ENCODE measurements at regions not wholly inside any gene's neighbourhood (a gene's known extent, or its start where the extent isn't known, plus 50 kb on each side); places are given as distances from the start of the nearest gene placed in this dataset.

- 56% methylated on average over 6 of the region's 6 CpGs for WGBS
- Histone ChIP-seq H3K9me3 (ENCODE audit: control insufficient read depth in 2 of 2, insufficient read depth in 1 of 2, low read length in 1 of 2) (no peaks in the 10 kb centered on the region), H3K27me3 (ENCODE audit: control insufficient read depth in 2 of 2, insufficient read depth in 1 of 2, low read length in 1 of 2) (no peaks in the 10 kb centered on the region), H3K36me3 (ENCODE audit: control insufficient read depth in 2 of 2, insufficient read depth in 2 of 2, low read length in 1 of 2) (no peaks in the 10 kb centered on the region), H3K4me1 (ENCODE audit: control insufficient read depth in 2 of 2, insufficient read depth in 2 of 2, low read length in 2 of 2) (no peaks in the 10 kb centered on the region), H3K27ac (ENCODE audit: low read depth in 1 of 2, low read length in 1 of 2) (no peak overlapping the region), H3K4me3 (ENCODE audit: low read length in 2 of 2) (no peak overlapping the region)
- DNase-seq (ENCODE audit: low read depth in 6 of 9, low spot score in 9 of 9) = no peak
Observed at GRCh38 chr16:51024703-51025102, 126.4 kb downstream of the SALL1 start.

GRCh38 chr16:51022955-51023354 lies 128.1 kb downstream of the SALL1 start:
- H3K27me3 ChIP-seq (ENCODE audit: control insufficient read depth in 2 of 2, insufficient read depth in 1 of 2, low read length in 1 of 2) = no peaks in the 10 kb centered on the region
- WGBS = 91% methylated on average over 5 of the region's 5 CpGs

GRCh38 chr16:51019617-51020016 lies 131.5 kb downstream of the SALL1 start:
- Histone ChIP-seq H3K27me3 (ENCODE audit: control insufficient read depth in 2 of 2, insufficient read depth in 1 of 2, low read length in 1 of 2) (no peaks in the 10 kb centered on the region), H3K27ac (ENCODE audit: low read depth in 1 of 2, low read length in 1 of 2) (no peak overlapping the region), H3K36me3 (ENCODE audit: control insufficient read depth in 2 of 2, insufficient read depth in 2 of 2, low read length in 1 of 2) (no peaks in the 10 kb centered on the region), H3K4me1 (ENCODE audit: control insufficient read depth in 2 of 2, insufficient read depth in 2 of 2, low read length in 2 of 2) (no peaks in the 10 kb centered on the region), H3K4me3 (ENCODE audit: low read length in 2 of 2) (no peak overlapping the region), H3K9me3 (ENCODE audit: control insufficient read depth in 2 of 2, insufficient read depth in 1 of 2, low read length in 1 of 2) (no peaks in the 10 kb centered on the region)
- 95% methylated on average over 4 of the region's 4 CpGs for WGBS
- DNase-seq (ENCODE audit: low read depth in 6 of 9, low spot score in 9 of 9) = no peak

More at GRCh38 chr16:51022955-51023354, 128.1 kb downstream of the SALL1 start:
- Histone ChIP-seq H3K4me1 (ENCODE audit: control insufficient read depth in 2 of 2, insufficient read depth in 2 of 2, low read length in 2 of 2) (no peaks in the 10 kb centered on the region), H3K9me3 (ENCODE audit: control insufficient read depth in 2 of 2, insufficient read depth in 1 of 2, low read length in 1 of 2) (no peaks in the 10 kb centered on the region), H3K36me3 (ENCODE audit: control insufficient read depth in 2 of 2, insufficient read depth in 2 of 2, low read length in 1 of 2) (no peaks in the 10 kb centered on the region), H3K4me3 (ENCODE audit: low read length in 2 of 2) (no peak overlapping the region), H3K27ac (ENCODE audit: low read depth in 1 of 2, low read length in 1 of 2) (no peak overlapping the region)
- no peak for DNase-seq (ENCODE audit: low read depth in 6 of 9, low spot score in 9 of 9)

- Histone ChIP-seq H3K27me3 (ENCODE audit: control insufficient read depth in 2 of 2, insufficient read depth in 1 of 2, low read length in 1 of 2) (no peaks in the 10 kb centered on the region), H3K27ac (ENCODE audit: low read depth in 1 of 2, low read length in 1 of 2) (no peak overlapping the region), H3K4me3 (ENCODE audit: low read length in 2 of 2) (no peak overlapping the region), H3K4me1 (ENCODE audit: control insufficient read depth in 2 of 2, insufficient read depth in 2 of 2, low read length in 2 of 2) (no peaks in the 10 kb centered on the region), H3K36me3 (ENCODE audit: control insufficient read depth in 2 of 2, insufficient read depth in 2 of 2, low read length in 1 of 2) (no peaks in the 10 kb centered on the region), H3K9me3 (ENCODE audit: control insufficient read depth in 2 of 2, insufficient read depth in 1 of 2, low read length in 1 of 2) (no peaks in the 10 kb centered on the region)
- 91% methylated on average over 1 of the region's 1 CpG for WGBS
- no peak for DNase-seq (ENCODE audit: low read depth in 6 of 9, low spot score in 9 of 9)
Observed at GRCh38 chr16:51017969-51018368, 133.1 kb downstream of the SALL1 start.

- no peaks in the 10 kb centered on the region for H3K36me3 ChIP-seq (ENCODE audit: control insufficient read depth in 2 of 2, insufficient read depth in 2 of 2, low read length in 1 of 2)
- WGBS = 82% methylated on average over 4 of the region's 4 CpGs
- no peaks in the 10 kb centered on the region for H3K27me3 ChIP-seq (ENCODE audit: control insufficient read depth in 2 of 2, insufficient read depth in 1 of 2, low read length in 1 of 2)
- no peaks in the 10 kb centered on the region for H3K9me3 ChIP-seq (ENCODE audit: control insufficient read depth in 2 of 2, insufficient read depth in 1 of 2, low read length in 1 of 2)
- H3K27ac ChIP-seq (ENCODE audit: low read depth in 1 of 2, low read length in 1 of 2) = no peak overlapping the region
- no peak overlapping the region for H3K4me3 ChIP-seq (ENCODE audit: low read length in 2 of 2)
- DNase-seq (ENCODE audit: low read depth in 6 of 9, low spot score in 9 of 9) = no peak
- H3K4me1 ChIP-seq (ENCODE audit: control insufficient read depth in 2 of 2, insufficient read depth in 2 of 2, low read length in 2 of 2) = no peaks in the 10 kb centered on the region
Observed at GRCh38 chr16:51012396-51012795, 138.7 kb downstream of the SALL1 start.

GRCh38 chr16:51010817-51011216 lies 140.3 kb downstream of the SALL1 start:
- WGBS = 96% methylated on average over 4 of the region's 4 CpGs
- Histone ChIP-seq H3K27ac (ENCODE audit: low read depth in 1 of 2, low read length in 1 of 2) (no peak overlapping the region), H3K36me3 (ENCODE audit: control insufficient read depth in 2 of 2, insufficient read depth in 2 of 2, low read length in 1 of 2) (no peaks in the 10 kb centered on the region), H3K27me3 (ENCODE audit: control insufficient read depth in 2 of 2, insufficient read depth in 1 of 2, low read length in 1 of 2) (no peaks in the 10 kb centered on the region), H3K4me1 (ENCODE audit: control insufficient read depth in 2 of 2, insufficient read depth in 2 of 2, low read length in 2 of 2) (no peaks in the 10 kb centered on the region), H3K4me3 (ENCODE audit: low read length in 2 of 2) (no peak overlapping the region), H3K9me3 (ENCODE audit: control insufficient read depth in 2 of 2, insufficient read depth in 1 of 2, low read length in 1 of 2) (no peaks in the 10 kb centered on the region)
- no peak for DNase-seq (ENCODE audit: low read depth in 6 of 9, low spot score in 9 of 9)

- H3K4me3 ChIP-seq (ENCODE audit: low read length in 2 of 2) = no peak overlapping the region
- no peaks in the 10 kb centered on the region for H3K9me3 ChIP-seq (ENCODE audit: control insufficient read depth in 2 of 2, insufficient read depth in 1 of 2, low read length in 1 of 2)
- no peaks in the 10 kb centered on the region for H3K27me3 ChIP-seq (ENCODE audit: control insufficient read depth in 2 of 2, insufficient read depth in 1 of 2, low read length in 1 of 2)
- no peak for DNase-seq (ENCODE audit: low read depth in 6 of 9, low spot score in 9 of 9)
- H3K4me1 ChIP-seq (ENCODE audit: control insufficient read depth in 2 of 2, insufficient read depth in 2 of 2, low read length in 2 of 2) = no peaks in the 10 kb centered on the region
- H3K36me3 ChIP-seq (ENCODE audit: control insufficient read depth in 2 of 2, insufficient read depth in 2 of 2, low read length in 1 of 2) = no peaks in the 10 kb centered on the region
- H3K27ac ChIP-seq (ENCODE audit: low read depth in 1 of 2, low read length in 1 of 2) = no peak overlapping the region
Observed at GRCh38 chr16:51009813-51010212, 141.3 kb downstream of the SALL1 start.

- WGBS = 96% methylated on average over 3 of the region's 3 CpGs
- DNase-seq (ENCODE audit: low read depth in 6 of 9, low spot score in 9 of 9) = no peak
- no peaks in the 10 kb centered on the region for H3K27me3 ChIP-seq (ENCODE audit: control insufficient read depth in 2 of 2, insufficient read depth in 1 of 2, low read length in 1 of 2)
- H3K36me3 ChIP-seq (ENCODE audit: control insufficient read depth in 2 of 2, insufficient read depth in 2 of 2, low read length in 1 of 2) = no peaks in the 10 kb centered on the region
- H3K9me3 ChIP-seq (ENCODE audit: control insufficient read depth in 2 of 2, insufficient read depth in 1 of 2, low read length in 1 of 2) = no peaks in the 10 kb centered on the region
- H3K4me3 ChIP-seq (ENCODE audit: low read length in 2 of 2) = no peak overlapping the region
- H3K27ac ChIP-seq (ENCODE audit: low read depth in 1 of 2, low read length in 1 of 2) = no peak overlapping the region
- H3K4me1 ChIP-seq (ENCODE audit: control insufficient read depth in 2 of 2, insufficient read depth in 2 of 2, low read length in 2 of 2) = no peaks in the 10 kb centered on the region
Observed at GRCh38 chr16:51009359-51009758, 141.7 kb downstream of the SALL1 start.

GRCh38 chr16:51008607-51009006 lies 142.5 kb downstream of the SALL1 start:
- DNase-seq (ENCODE audit: low read depth in 6 of 9, low spot score in 9 of 9) = no peak
- WGBS = 84% methylated on average over 6 of the region's 6 CpGs
- H3K4me3 ChIP-seq (ENCODE audit: low read length in 2 of 2) = no peak overlapping the region
- H3K9me3 ChIP-seq (ENCODE audit: control insufficient read depth in 2 of 2, insufficient read depth in 1 of 2, low read length in 1 of 2) = no peaks in the 10 kb centered on the region
- H3K27ac ChIP-seq (ENCODE audit: low read depth in 1 of 2, low read length in 1 of 2) = no peak overlapping the region
- no peaks in the 10 kb centered on the region for H3K4me1 ChIP-seq (ENCODE audit: control insufficient read depth in 2 of 2, insufficient read depth in 2 of 2, low read length in 2 of 2)
- no peaks in the 10 kb centered on the region for H3K27me3 ChIP-seq (ENCODE audit: control insufficient read depth in 2 of 2, insufficient read depth in 1 of 2, low read length in 1 of 2)
- H3K36me3 ChIP-seq (ENCODE audit: control insufficient read depth in 2 of 2, insufficient read depth in 2 of 2, low read length in 1 of 2) = no peaks in the 10 kb centered on the region

- Histone ChIP-seq H3K4me3 (ENCODE audit: low read length in 2 of 2) (no peak overlapping the region), H3K27ac (ENCODE audit: low read depth in 1 of 2, low read length in 1 of 2) (no peak overlapping the region), H3K27me3 (ENCODE audit: control insufficient read depth in 2 of 2, insufficient read depth in 1 of 2, low read length in 1 of 2) (no peaks in the 10 kb centered on the region), H3K4me1 (ENCODE audit: control insufficient read depth in 2 of 2, insufficient read depth in 2 of 2, low read length in 2 of 2) (no peaks in the 10 kb centered on the region), H3K9me3 (ENCODE audit: control insufficient read depth in 2 of 2, insufficient read depth in 1 of 2, low read length in 1 of 2) (no peaks in the 10 kb centered on the region), H3K36me3 (ENCODE audit: control insufficient read depth in 2 of 2, insufficient read depth in 2 of 2, low read length in 1 of 2) (no peaks in the 10 kb centered on the region)
- DNase-seq (ENCODE audit: low read depth in 6 of 9, low spot score in 9 of 9) = no peak
- WGBS = 84% methylated on average over 1 of the region's 1 CpG
Observed at GRCh38 chr16:51008037-51008436, 143.0 kb downstream of the SALL1 start.
